IPS-NIHi11 (cell line): ENCODE measurements at regions not wholly inside any gene's neighbourhood (a gene's known extent, or its start where the extent isn't known, plus 50 kb on each side); places are given as distances from the start of the nearest gene placed in this dataset.
"Not testable (repeated sequence)": the region's sequence is repeated elsewhere in the genome, so short reads cannot be mapped to it uniquely, and the experiment has no call there.

Experiments used
- DNase-seq: peaks from one replicate; pipeline ENCODE4 v3.0.0; 2012; ENCODE audit warnings: mixed read lengths, low spot score

DNA sequence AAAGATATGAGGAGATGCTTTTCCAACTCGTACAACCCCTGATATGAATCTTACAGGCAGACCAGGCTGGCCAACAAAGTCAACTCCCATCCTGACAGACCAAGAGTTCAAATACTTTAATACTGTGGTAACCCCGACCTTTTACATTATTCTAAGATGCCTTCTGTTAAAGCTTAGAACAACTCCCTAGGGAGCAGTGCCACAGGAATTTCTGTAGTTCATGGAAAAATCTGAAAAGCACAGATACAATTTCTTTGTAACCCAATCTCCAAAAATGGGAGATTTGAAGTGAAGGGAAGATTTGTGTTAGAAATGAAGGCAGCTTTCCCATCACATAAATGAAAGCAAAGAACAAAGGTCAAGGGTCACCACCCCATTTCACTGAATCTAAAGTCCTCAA lies 151.3 kb upstream of the BEND6 start:
- no peak for DNase-seq

DNA sequence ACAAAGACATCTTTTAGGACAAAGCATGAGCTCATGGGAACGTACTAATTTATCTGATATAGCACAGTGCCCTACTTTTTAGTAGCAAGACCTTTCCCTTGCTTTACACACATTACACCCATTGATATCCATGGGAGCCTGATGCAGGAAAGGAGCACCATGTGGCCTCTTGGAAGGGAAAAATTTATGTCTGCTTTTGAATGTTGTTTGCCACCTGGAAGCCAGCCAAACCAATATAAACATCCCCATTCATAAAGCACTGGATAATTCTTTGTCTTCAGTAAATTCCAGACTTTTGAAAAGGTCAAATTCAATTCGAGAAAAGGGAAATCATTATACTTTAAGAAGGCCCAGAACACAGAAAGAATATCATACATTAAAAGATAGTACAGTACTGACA lies 152.3 kb upstream of the BEND6 start:
- no peak for DNase-seq

DNA sequence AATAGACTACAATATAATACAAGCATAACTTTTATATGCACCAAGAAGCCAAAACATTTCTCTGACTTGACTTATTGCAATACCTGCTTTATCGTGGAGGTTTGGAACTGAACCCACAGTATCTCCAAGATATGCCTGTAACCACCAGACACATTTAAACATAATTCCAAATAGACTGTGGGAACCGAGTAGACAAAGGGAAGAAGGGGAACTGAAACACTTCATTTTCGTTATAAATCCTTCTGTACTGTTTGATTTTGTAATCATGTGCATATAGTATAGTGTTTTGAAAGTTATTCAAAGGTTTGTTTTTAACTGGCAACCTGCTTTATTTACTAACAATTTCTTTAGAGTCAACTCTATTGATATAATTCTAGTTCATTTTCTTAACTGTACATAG lies 154.9 kb upstream of the BEND6 start:
- no peak for DNase-seq

- no peak for DNase-seq
These were observed 155.5 kb upstream of the DST start for GRCh38 chr6:56798163-56798562.

- DNase-seq: no peak
These were observed 153.5 kb upstream of the DST start for GRCh38 chr6:56796196-56796532.

DNA sequence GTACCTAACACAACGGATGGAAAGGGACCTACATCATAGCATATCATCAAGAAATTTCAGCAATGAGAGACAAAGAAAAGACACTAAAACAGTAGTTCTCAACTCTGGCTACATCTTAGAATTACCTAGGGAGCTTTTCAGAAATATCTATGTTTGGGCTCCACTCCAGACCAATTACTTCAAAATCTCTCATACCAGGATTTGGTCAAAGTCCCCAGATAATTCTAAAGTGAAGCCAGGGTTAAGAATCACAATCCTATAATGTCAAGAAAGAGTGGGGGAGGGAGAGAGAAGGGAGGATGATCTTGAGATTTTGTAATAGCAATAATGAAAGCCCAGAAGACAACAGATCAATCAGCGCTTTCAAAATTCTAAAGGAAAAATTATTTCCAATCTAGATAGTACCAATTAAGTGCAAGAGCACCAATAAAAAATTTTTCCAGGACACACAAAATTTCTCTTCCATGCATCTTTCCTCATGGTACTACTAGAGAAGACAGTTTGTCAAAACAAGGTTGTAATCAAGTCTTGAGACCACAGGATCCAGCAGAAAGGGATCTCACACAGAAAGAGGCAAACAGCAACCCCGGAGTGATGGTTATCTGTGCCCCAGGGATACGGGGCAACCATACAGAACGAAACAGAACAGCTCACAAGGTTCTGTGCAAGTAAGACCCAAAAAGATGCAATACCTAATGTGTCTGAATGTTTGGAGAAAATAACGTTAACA lies 152.9 kb upstream of the DST start:
- DNase-seq: no peak

GRCh38 chr6:56794421-56794820 lies 151.7 kb upstream of the DST start:
- peak; percentile 40 for DNase-seq

- DNase-seq: no peak
These were observed 151.2 kb upstream of the DST start for GRCh38 chr6:56793938-56794337.

GRCh38 chr6:56790414-56790813 lies 147.7 kb upstream of the DST start:
- no peak for DNase-seq

DNA sequence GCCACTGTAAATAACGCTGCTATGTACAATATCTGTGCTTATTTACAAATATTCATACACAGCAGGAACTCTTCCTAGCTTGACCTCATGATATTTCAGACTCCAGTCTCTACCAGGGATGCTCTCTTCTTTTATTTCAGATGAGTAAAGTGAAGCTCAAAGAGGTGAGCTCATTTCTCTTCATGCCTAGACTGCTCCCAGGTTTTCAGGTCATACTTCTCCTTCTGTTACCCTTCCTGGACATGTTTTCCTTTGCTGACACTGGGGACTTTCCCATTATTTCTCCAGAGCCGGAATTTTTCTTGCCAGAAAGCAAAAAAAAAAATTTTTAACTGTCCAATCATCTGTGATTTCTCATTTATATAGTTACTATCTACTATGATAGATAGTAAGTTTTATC lies 147.2 kb upstream of the DST start:
- no peak for DNase-seq

- no peak for DNase-seq
These were observed 146.7 kb upstream of the DST start for GRCh38 chr6:56789342-56789741.

- DNase-seq: no peak
These were observed 144.5 kb upstream of the DST start for GRCh38 chr6:56787209-56787608.

DNA sequence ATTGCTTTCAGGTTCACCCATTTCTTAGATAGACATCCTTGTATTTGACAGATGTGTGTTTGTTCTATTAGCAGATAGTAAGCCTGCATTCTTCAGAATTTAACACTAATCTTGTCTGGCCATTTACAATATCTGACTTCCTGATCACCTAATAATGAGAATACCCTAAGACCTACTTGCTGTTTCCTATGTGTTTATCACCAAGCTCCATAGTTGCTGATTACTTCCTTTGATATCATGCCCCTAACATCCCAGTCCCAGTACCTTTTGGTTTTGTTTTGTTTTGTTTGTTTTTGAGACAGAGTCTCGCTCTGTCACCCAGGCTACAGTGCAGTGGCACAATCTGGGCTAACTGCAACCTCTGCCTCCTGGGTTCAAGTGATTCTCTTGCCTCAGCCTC lies 143.6 kb upstream of the DST start:
- DNase-seq: no peak

- not testable (repeated sequence) for DNase-seq
These were observed 142.8 kb upstream of the DST start for GRCh38 chr6:56785536-56785935.

- DNase-seq: not testable (repeated sequence)
These were observed 137.4 kb upstream of the DST start for GRCh38 chr6:56780109-56780508.

DNA sequence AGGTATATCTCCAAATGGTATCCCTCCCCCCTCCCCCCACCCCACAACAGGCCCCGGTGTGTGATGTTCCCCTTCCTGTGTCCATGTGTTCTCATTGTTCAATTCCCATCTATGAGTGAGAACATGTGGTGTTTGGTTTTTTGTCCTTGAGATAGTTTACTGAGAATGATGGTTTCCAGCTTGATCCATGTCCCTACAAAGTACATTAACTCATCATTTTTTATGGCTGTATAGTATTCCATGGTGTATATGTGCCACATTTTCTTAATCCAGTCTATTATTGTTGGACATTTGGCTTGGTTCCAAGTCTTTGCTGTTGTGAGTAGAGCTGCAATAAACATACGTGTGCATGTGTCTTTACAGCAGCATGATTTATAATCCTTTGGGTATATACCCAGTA lies 135.8 kb upstream of the DST start:
- DNase-seq: not testable (repeated sequence)

DNA sequence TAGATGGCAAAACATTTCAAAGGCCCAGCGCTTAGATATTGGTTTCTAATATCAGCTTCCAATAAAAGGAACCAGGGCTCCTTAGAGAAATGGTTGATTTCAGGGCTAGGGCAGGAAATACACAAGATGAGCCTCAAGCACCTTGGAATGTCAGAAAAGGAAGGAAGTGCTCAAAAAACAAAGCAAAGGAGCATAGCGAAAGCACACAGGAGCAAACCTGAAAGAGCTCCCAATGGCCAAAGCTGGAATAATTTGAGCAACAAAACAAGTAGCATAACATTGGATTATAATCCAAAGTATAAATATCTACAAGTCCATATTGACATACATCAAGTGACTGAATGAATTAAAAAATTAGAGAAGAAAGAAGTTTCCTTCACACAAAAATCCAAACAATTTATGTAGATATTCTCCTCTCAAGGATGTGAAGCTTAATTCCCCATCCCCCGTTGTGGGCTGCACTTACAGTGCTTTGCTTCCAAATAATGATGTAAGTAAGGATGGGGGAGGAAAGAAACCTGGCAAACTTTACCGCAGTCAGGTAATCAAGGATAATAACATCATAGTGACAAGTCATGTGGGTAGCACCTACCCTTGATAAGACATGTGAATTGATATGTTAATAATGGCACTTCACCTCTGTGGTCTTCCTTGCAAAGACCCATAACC lies 132.9 kb upstream of the DST start:
- DNase-seq: peak; percentile 44

GRCh38 chr6:56772737-56773184 lies 130.1 kb upstream of the DST start:
- peak; percentile 33 for DNase-seq

DNA sequence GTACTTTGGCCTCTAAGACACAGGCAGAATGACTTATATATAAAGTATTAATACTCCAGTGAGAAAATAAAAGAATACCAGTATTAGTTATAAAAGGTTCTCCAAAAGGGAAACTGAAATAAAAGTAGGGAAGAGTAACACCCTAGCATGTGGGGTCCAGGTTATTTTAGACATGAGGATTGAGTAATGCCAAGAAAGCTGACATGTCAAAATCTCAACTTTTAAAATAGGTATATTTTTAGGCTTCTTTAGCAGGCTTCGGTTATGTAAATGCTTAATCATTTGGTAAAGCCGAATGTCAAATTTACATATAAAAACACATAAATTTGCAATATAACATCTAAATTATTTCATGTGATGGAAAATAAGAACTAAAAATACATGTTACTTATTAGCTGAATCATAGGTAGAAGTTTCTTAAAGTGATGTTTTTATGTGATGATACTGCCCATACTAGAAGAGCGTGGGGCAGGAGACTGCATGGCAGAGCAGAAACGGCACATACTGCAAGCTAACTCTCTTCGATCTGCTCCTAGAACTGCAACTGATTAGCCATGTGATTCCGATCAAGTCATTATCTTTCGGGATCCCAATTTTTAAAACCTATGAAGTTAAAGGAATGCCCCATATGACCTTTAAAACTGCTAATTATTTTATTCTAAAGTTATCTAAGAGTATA lies 129.4 kb upstream of the DST start:
- DNase-seq: no peak

- no peak for DNase-seq
These were observed 128.5 kb upstream of the DST start for GRCh38 chr6:56771189-56771588.

DNA sequence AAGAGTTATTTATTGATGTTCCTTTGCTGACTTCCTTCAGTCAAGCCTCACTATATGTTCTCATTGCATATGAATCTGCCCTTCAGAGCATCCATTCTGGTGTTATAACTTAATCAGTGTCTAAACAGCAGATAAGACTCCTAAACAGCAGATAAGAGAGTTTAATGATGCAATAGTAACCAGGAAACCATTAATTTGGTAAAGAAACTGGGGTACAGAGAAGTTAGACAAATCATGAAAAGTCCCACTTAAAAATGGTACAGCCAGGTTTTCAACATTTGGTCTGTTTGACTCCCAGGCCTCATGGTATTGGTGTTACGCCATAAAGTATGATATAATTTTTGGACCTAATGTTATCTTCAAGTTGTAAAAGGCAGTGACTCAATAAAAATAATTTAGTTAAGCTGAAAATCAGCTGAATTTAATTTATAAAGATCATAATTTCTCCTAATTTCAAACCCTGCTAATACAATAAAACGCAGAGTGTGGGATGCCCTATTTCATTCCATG lies 127.4 kb upstream of the DST start:
- DNase-seq: no peak

DNA sequence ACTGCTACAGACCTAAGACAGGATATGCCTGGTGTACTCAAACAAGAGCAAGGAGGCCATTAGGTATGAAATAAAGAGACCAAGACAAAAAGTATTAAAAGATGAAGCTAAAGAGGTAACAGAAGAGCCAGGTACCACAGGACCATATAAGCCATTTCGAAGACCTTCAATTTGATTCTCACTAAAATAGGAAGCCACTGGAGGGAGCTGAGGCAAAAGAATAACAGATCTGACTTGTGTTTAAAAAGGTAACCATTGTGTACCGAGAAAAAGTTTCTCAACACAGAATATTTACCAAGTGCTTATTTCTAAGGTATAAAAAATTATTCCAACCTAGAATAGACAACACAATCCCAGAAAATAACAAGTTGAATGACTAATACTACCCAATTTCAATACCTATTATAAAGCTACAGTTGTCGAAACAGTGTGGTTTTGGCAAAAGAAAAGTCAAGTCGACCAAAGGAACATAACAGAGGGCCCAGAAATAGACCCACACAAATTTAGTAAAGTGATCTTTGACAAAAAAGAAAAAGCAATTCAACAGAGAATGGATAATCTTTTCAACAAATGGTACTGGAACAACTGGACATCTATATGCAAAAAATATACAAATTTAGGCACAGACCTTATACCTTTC lies 125.3 kb upstream of the DST start:
- DNase-seq: no peak

DNA sequence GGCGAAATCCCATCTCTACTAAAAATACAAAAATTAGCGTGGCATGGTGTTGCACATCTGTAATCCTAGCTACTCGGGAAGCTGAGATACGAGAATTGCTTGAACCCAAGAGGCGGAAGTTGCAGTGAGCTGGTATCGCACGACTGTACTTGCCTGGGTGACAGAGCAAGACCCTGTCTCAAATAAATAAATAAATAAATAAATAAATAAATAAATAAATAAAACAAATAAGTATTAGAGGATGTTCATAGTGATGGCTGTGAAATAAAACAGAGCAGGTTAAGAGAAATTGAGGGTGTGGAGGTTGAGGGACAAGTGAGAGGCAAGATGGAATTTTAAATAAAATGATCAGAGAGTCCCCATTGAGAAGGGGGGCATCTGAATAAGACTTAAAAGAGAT lies 124.7 kb upstream of the DST start:
- DNase-seq: no peak
